ENCODE measurements at regions not wholly inside any gene's neighbourhood (a gene's known extent, or its start where the extent isn't known, plus 50 kb on each side); places are given as distances from the start of the nearest gene placed in this dataset.

GRCh38 chr5:153342487-153342886 is 148.0 kb upstream of the GRIA1 start:
- no peak for DNase-seq
- H3K27ac ChIP-seq (ENCODE audit: insufficient read depth in 1 of 2, low read depth in 1 of 2, low read length in 2 of 2, poor library complexity in 1 of 2, severe bottlenecking in 2 of 2), result no peak overlapping the region
- WGBS (ENCODE audit: insufficient coverage), result 100% methylated on average over 1 of the region's 1 CpG
- no peaks in the 10 kb centered on the region for H3K27me3 ChIP-seq (replicated peaks in 2 of 5; ENCODE audit: control insufficient read depth in 4 of 5, insufficient read depth in 5 of 5, low read length in 4 of 5)
- H3K4me3 ChIP-seq (ENCODE audit: control insufficient read depth in 1 of 7, extremely low read depth in 1 of 7, insufficient read depth in 4 of 7, low read depth in 2 of 7, low read length in 6 of 7), result no peak overlapping the region
- CTCF ChIA-PET, result no interaction called here
- POLR2A ChIA-PET, result no interaction called here
- no peaks in the 10 kb centered on the region for H3K4me1 ChIP-seq (ENCODE audit: control extremely low read depth in 1 of 4, control insufficient read depth in 4 of 4, insufficient read depth in 4 of 4, low read length in 3 of 4)
- no peaks in the 10 kb centered on the region for H3K36me3 ChIP-seq (ENCODE audit: control insufficient read depth in 4 of 4, insufficient read depth in 4 of 4, low read length in 3 of 4)
- H3K9me3 ChIP-seq (ENCODE audit: control extremely low read depth in 1 of 5, control insufficient read depth in 4 of 5, insufficient read depth in 2 of 5, low read depth in 1 of 5, low read length in 4 of 5), result no peaks in the 10 kb centered on the region

- peaks cover 0 to 14% (median 2%) of the 10 kb centered on the region in 5 experiments for H3K27me3 ChIP-seq (replicated peaks in 2 of 5; ENCODE audit: control insufficient read depth in 4 of 5, insufficient read depth in 5 of 5, low read length in 4 of 5)
- no peaks in the 10 kb centered on the region for H3K9me3 ChIP-seq (ENCODE audit: control extremely low read depth in 1 of 5, control insufficient read depth in 4 of 5, insufficient read depth in 2 of 5, low read depth in 1 of 5, low read length in 4 of 5)
- peaks cover 0 to 1% (median under 1%) of the 10 kb centered on the region in 4 experiments for H3K4me1 ChIP-seq (ENCODE audit: control extremely low read depth in 1 of 4, control insufficient read depth in 4 of 4, insufficient read depth in 4 of 4, low read length in 3 of 4)
- ChIA-PET POLR2A (no interaction called here), CTCF (no interaction called here)
- H3K27ac ChIP-seq (ENCODE audit: insufficient read depth in 1 of 2, low read depth in 1 of 2, low read length in 2 of 2, poor library complexity in 1 of 2, severe bottlenecking in 2 of 2), result no peak overlapping the region
- H3K36me3 ChIP-seq (ENCODE audit: control insufficient read depth in 4 of 4, insufficient read depth in 4 of 4, low read length in 3 of 4), result no peaks in the 10 kb centered on the region
- no peak overlapping the region for H3K4me3 ChIP-seq (ENCODE audit: control insufficient read depth in 1 of 7, extremely low read depth in 1 of 7, insufficient read depth in 4 of 7, low read depth in 2 of 7, low read length in 6 of 7)
- WGBS (ENCODE audit: insufficient coverage), result 50% methylated on average over 1 of the region's 1 CpG
- DNase-seq, result no peak
Observed at GRCh38 chr5:153347611-153348010, 142.9 kb upstream of the GRIA1 start.

- no peak overlapping the region for H3K27ac ChIP-seq (ENCODE audit: insufficient read depth in 1 of 2, low read depth in 1 of 2, low read length in 2 of 2, poor library complexity in 1 of 2, severe bottlenecking in 2 of 2)
- H3K9me3 ChIP-seq (ENCODE audit: control extremely low read depth in 1 of 5, control insufficient read depth in 4 of 5, insufficient read depth in 2 of 5, low read depth in 1 of 5, low read length in 4 of 5), result no peaks in the 10 kb centered on the region
- H3K36me3 ChIP-seq (ENCODE audit: control insufficient read depth in 4 of 4, insufficient read depth in 4 of 4, low read length in 3 of 4), result no peaks in the 10 kb centered on the region
- peaks cover 0 to 16% (median 2%) of the 10 kb centered on the region in 5 experiments for H3K27me3 ChIP-seq (replicated peaks in 2 of 5; ENCODE audit: control insufficient read depth in 4 of 5, insufficient read depth in 5 of 5, low read length in 4 of 5)
- no peak overlapping the region for H3K4me3 ChIP-seq (ENCODE audit: control insufficient read depth in 1 of 7, extremely low read depth in 1 of 7, insufficient read depth in 4 of 7, low read depth in 2 of 7, low read length in 6 of 7)
- ChIA-PET POLR2A (no interaction called here), CTCF (no interaction called here)
- DNase-seq, result no peak
- WGBS (ENCODE audit: insufficient coverage), result 47% methylated on average over 3 of the region's 5 CpGs
- H3K4me1 ChIP-seq (ENCODE audit: control extremely low read depth in 1 of 4, control insufficient read depth in 4 of 4, insufficient read depth in 4 of 4, low read length in 3 of 4), result peaks cover 3 to 11% (median 7%) of the 10 kb centered on the region in 4 experiments
Observed at GRCh38 chr5:153350175-153350883, 140.1 kb upstream of the GRIA1 start.

GRCh38 chr5:153352685-153353219 is 137.7 kb upstream of the GRIA1 start:
- peak; percentile 9 to 73 (median 62) for DNase-seq
- Histone ChIP-seq H3K36me3 (ENCODE audit: control insufficient read depth in 4 of 4, insufficient read depth in 4 of 4, low read length in 3 of 4) (no peaks in the 10 kb centered on the region), H3K27me3 (replicated peaks in 2 of 5; ENCODE audit: control insufficient read depth in 4 of 5, insufficient read depth in 5 of 5, low read length in 4 of 5) (peaks cover 0 to 16% (median 2%) of the 10 kb centered on the region in 5 experiments), H3K9me3 (ENCODE audit: control extremely low read depth in 1 of 5, control insufficient read depth in 4 of 5, insufficient read depth in 2 of 5, low read depth in 1 of 5, low read length in 4 of 5) (no peaks in the 10 kb centered on the region), H3K27ac (ENCODE audit: insufficient read depth in 1 of 2, low read depth in 1 of 2, low read length in 2 of 2, poor library complexity in 1 of 2, severe bottlenecking in 2 of 2) (no peak overlapping the region), H3K4me1 (ENCODE audit: control extremely low read depth in 1 of 4, control insufficient read depth in 4 of 4, insufficient read depth in 4 of 4, low read length in 3 of 4) (peaks cover 3 to 11% (median 7%) of the 10 kb centered on the region in 4 experiments), H3K4me3 (ENCODE audit: control insufficient read depth in 1 of 7, extremely low read depth in 1 of 7, insufficient read depth in 4 of 7, low read depth in 2 of 7, low read length in 6 of 7) (peak overlapping the region in 1 of 7 experiments; percentile 13)
- 2% methylated on average over 11 of the region's 11 CpGs for WGBS (ENCODE audit: insufficient coverage)
- CTCF ChIA-PET, result no interaction called here
- POLR2A ChIA-PET, result no interaction called here

- Histone ChIP-seq H3K9me3 (ENCODE audit: control extremely low read depth in 1 of 5, control insufficient read depth in 4 of 5, insufficient read depth in 2 of 5, low read depth in 1 of 5, low read length in 4 of 5) (no peaks in the 10 kb centered on the region), H3K4me3 (ENCODE audit: control insufficient read depth in 1 of 7, extremely low read depth in 1 of 7, insufficient read depth in 4 of 7, low read depth in 2 of 7, low read length in 6 of 7) (no peak overlapping the region), H3K36me3 (ENCODE audit: control insufficient read depth in 4 of 4, insufficient read depth in 4 of 4, low read length in 3 of 4) (no peaks in the 10 kb centered on the region), H3K27ac (ENCODE audit: insufficient read depth in 1 of 2, low read depth in 1 of 2, low read length in 2 of 2, poor library complexity in 1 of 2, severe bottlenecking in 2 of 2) (no peak overlapping the region), H3K27me3 (replicated peaks in 2 of 5; ENCODE audit: control insufficient read depth in 4 of 5, insufficient read depth in 5 of 5, low read length in 4 of 5) (peaks cover 0 to 2% (median 0%) of the 10 kb centered on the region in 5 experiments), H3K4me1 (ENCODE audit: control extremely low read depth in 1 of 4, control insufficient read depth in 4 of 4, insufficient read depth in 4 of 4, low read length in 3 of 4) (peaks cover 3 to 10% (median 6%) of the 10 kb centered on the region in 4 experiments)
- 89% methylated on average over 2 of the region's 3 CpGs for WGBS (ENCODE audit: insufficient coverage)
- POLR2A ChIA-PET, result no interaction called here
- CTCF ChIA-PET, result no interaction called here
- no peak for DNase-seq
Observed at GRCh38 chr5:153357493-153358112, 132.9 kb upstream of the GRIA1 start.

GRCh38 chr5:153358315-153358976 is 132.0 kb upstream of the GRIA1 start:
- Histone ChIP-seq H3K27me3 (replicated peaks in 2 of 5; ENCODE audit: control insufficient read depth in 4 of 5, insufficient read depth in 5 of 5, low read length in 4 of 5) (peaks cover 0 to 2% (median 0%) of the 10 kb centered on the region in 5 experiments), H3K36me3 (ENCODE audit: control insufficient read depth in 4 of 4, insufficient read depth in 4 of 4, low read length in 3 of 4) (no peaks in the 10 kb centered on the region), H3K27ac (ENCODE audit: insufficient read depth in 1 of 2, low read depth in 1 of 2, low read length in 2 of 2, poor library complexity in 1 of 2, severe bottlenecking in 2 of 2) (no peak overlapping the region), H3K9me3 (ENCODE audit: control extremely low read depth in 1 of 5, control insufficient read depth in 4 of 5, insufficient read depth in 2 of 5, low read depth in 1 of 5, low read length in 4 of 5) (no peaks in the 10 kb centered on the region), H3K4me3 (ENCODE audit: control insufficient read depth in 1 of 7, extremely low read depth in 1 of 7, insufficient read depth in 4 of 7, low read depth in 2 of 7, low read length in 6 of 7) (peak overlapping the region in 1 of 7 experiments; percentile 19), H3K4me1 (ENCODE audit: control extremely low read depth in 1 of 4, control insufficient read depth in 4 of 4, insufficient read depth in 4 of 4, low read length in 3 of 4) (peaks cover 0 to 1% (median under 1%) of the 10 kb centered on the region in 4 experiments)
- DNase-seq, result peak in 1 of 3 donors; percentile 3
- 60% methylated on average over 1 of the region's 3 CpGs for WGBS (ENCODE audit: insufficient coverage)
- CTCF ChIA-PET, result no interaction called here
- POLR2A ChIA-PET, result no interaction called here

- Histone ChIP-seq H3K27me3 (replicated peaks in 2 of 5; ENCODE audit: control insufficient read depth in 4 of 5, insufficient read depth in 5 of 5, low read length in 4 of 5) (no peaks in the 10 kb centered on the region), H3K27ac (ENCODE audit: insufficient read depth in 1 of 2, low read depth in 1 of 2, low read length in 2 of 2, poor library complexity in 1 of 2, severe bottlenecking in 2 of 2) (no peak overlapping the region), H3K36me3 (ENCODE audit: control insufficient read depth in 4 of 4, insufficient read depth in 4 of 4, low read length in 3 of 4) (no peaks in the 10 kb centered on the region), H3K4me1 (ENCODE audit: control extremely low read depth in 1 of 4, control insufficient read depth in 4 of 4, insufficient read depth in 4 of 4, low read length in 3 of 4) (no peaks in the 10 kb centered on the region), H3K9me3 (ENCODE audit: control extremely low read depth in 1 of 5, control insufficient read depth in 4 of 5, insufficient read depth in 2 of 5, low read depth in 1 of 5, low read length in 4 of 5) (no peaks in the 10 kb centered on the region), H3K4me3 (ENCODE audit: control insufficient read depth in 1 of 7, extremely low read depth in 1 of 7, insufficient read depth in 4 of 7, low read depth in 2 of 7, low read length in 6 of 7) (no peak overlapping the region)
- POLR2A ChIA-PET, result no interaction called here
- WGBS (ENCODE audit: insufficient coverage), result no CpG with 5 or more reads among the region's 1 CpG
- CTCF ChIA-PET, result no interaction called here
- DNase-seq, result no peak
Observed at GRCh38 chr5:153360860-153361259, 129.6 kb upstream of the GRIA1 start.

Measured in common myeloid progenitor, CD34-positive (primary cell).